GM11168 (cell line): ENCODE measurements at regions not wholly inside any gene's neighbourhood (a gene's known extent, or its start where the extent isn't known, plus 50 kb on each side); places are given as distances from the start of the nearest gene placed in this dataset.

ENCODE experiments used
- in situ Hi-C: fragments of 300-500 bp; cut with MboI; formaldehyde crosslinking; loops from one replicate; pipeline ENCODE4 v1.12.0; 2022; ENCODE audit warnings: low sequenced_read_pairs; ENCODE audit not compliant: unreplicated experiment

- in situ Hi-C loops, result no loop called here
These were observed 87.0 kb downstream of the YTHDF1 start for GRCh38 chr20:63128956-63129355.

GRCh38 chr20:63128367-63128766, 87.6 kb downstream of the YTHDF1 start:
- in situ Hi-C loops, result no loop called here

GRCh38 chr20:63127700-63128364, 88.1 kb downstream of the YTHDF1 start:
- in situ Hi-C loops, result no loop called here

GRCh38 chr20:63126876-63127699, 88.8 kb downstream of the YTHDF1 start:
- in situ Hi-C loops, result no loop called here

- in situ Hi-C loops, result no loop called here
These were observed 89.9 kb downstream of the YTHDF1 start for GRCh38 chr20:63125838-63126601.

- in situ Hi-C loops, result no loop called here
These were observed 90.4 kb downstream of the YTHDF1 start for GRCh38 chr20:63125581-63125837.

GRCh38 chr20:63124782-63125580, 91.0 kb downstream of the YTHDF1 start:
- in situ Hi-C loops, result no loop called here

GRCh38 chr20:63124092-63124781, 91.7 kb downstream of the YTHDF1 start:
- in situ Hi-C loops, result no loop called here

GRCh38 chr20:63123331-63123741, 92.6 kb downstream of the YTHDF1 start:
- in situ Hi-C loops, result no loop called here

GRCh38 chr20:63122626-63123025, 93.3 kb downstream of the YTHDF1 start:
- in situ Hi-C loops, result no loop called here

- in situ Hi-C loops, result no loop called here
These were observed 94.1 kb downstream of the YTHDF1 start for GRCh38 chr20:63121749-63122405.

- in situ Hi-C loops, result no loop called here
These were observed 94.7 kb downstream of the YTHDF1 start for GRCh38 chr20:63121246-63121645.

GRCh38 chr20:63120808-63121090, 95.2 kb downstream of the YTHDF1 start:
- in situ Hi-C loops, result no loop called here

GRCh38 chr20:63119963-63120807, 95.7 kb downstream of the YTHDF1 start:
- in situ Hi-C loops, result no loop called here

- in situ Hi-C loops, result no loop called here
These were observed 96.6 kb downstream of the YTHDF1 start for GRCh38 chr20:63119121-63119962.

- in situ Hi-C loops, result no loop called here
These were observed 97.4 kb downstream of the YTHDF1 start for GRCh38 chr20:63118303-63119120.

- in situ Hi-C loops, result no loop called here
These were observed 98.1 kb downstream of the YTHDF1 start for GRCh38 chr20:63117661-63118302.
